ENCODE measurements at regions not wholly inside any gene's neighbourhood (a gene's known extent, or its start where the extent isn't known, plus 50 kb on each side); places are given as distances from the start of the nearest gene placed in this dataset.
"Not testable (repeated sequence)": the region's sequence is repeated elsewhere in the genome, so short reads cannot be mapped to it uniquely, and the experiment has no call there.

DNA sequence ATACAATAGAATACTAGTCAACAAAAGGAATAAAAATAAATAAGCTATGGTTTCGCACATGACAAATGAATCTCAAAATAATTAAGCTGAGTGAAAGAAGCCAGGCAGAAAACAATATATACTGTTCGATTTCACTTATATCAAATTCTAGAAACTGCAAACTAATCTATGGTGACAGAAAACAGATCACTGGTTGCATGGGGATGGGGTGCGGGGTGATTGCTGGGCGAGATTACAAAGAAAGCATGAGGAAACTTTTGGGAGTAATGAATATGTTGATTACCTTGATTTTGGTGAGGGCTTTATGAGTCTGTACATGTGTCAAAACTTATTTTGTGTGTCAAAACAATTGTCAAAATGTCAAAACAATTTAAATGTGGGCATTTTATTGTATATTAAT lies 135.6 kb downstream of the GPR85 start:
- no peak overlapping the region for H3T11ph ChIP-seq (ENCODE audit: low read length)
- H2BK5ac ChIP-seq (ENCODE audit: insufficient read length, low read length) = no peak overlapping the region
- no peak overlapping the region for H3K18ac ChIP-seq (ENCODE audit: insufficient read length, low read depth, low read length)
- H4K8ac ChIP-seq (replicated peaks; ENCODE audit: insufficient read length, low read depth, low read length) = no peak overlapping the region
- no peaks in the 10 kb centered on the region for H3K9me3 ChIP-seq (ENCODE audit: control insufficient read depth, low read depth, low read length)
- H3K4ac ChIP-seq (ENCODE audit: low read depth, low read length) = no peak overlapping the region
- H3K4me3 Mint-ChIP-seq = no peak overlapping the region
- H3K4me1 ChIP-seq (ENCODE audit: insufficient read depth, low read length) = no peaks in the 10 kb centered on the region
- no peaks in the 10 kb centered on the region for H3K9me3 Mint-ChIP-seq
- no peak overlapping the region for H2BK20ac ChIP-seq (ENCODE audit: low read depth, low read length, poor library complexity, severe bottlenecking)
- H3K27ac ChIP-seq (ENCODE audit: insufficient read length, low read depth, low read length) = no peak overlapping the region
- no peak overlapping the region for H2BK15ac ChIP-seq (ENCODE audit: low read depth, low read length)
- H2AFZ ChIP-seq (ENCODE audit: low read length) = no peak overlapping the region
- no peaks in the 10 kb centered on the region for H3K79me1 ChIP-seq (ENCODE audit: insufficient read depth, low read depth, low read length, poor library complexity, severe bottlenecking)
- H3K27ac Mint-ChIP-seq = no peak overlapping the region
- no peak for TF ChIP-seq CTCF (conservative IDR thresholded peaks at IDR 0.05)
- no peak overlapping the region for H2BK120ac ChIP-seq (ENCODE audit: low read depth, low read length, poor library complexity, severe bottlenecking)
- H4K5ac ChIP-seq (ENCODE audit: insufficient read length, low read depth, low read length) = no peak overlapping the region
- H3K14ac ChIP-seq (ENCODE audit: insufficient read depth, low read length) = no peak overlapping the region
- H3K79me2 ChIP-seq (ENCODE audit: insufficient read depth, low read length) = no peaks in the 10 kb centered on the region
- H2BK12ac ChIP-seq (ENCODE audit: insufficient read length, low read depth, low read length) = no peak overlapping the region
- H3K9ac ChIP-seq (ENCODE audit: extremely low read depth, insufficient read length, low read length) = no peak overlapping the region
- no peak overlapping the region for H3K56ac ChIP-seq (ENCODE audit: insufficient read length, low read depth, low read length)
- H4K20me1 ChIP-seq (ENCODE audit: control insufficient read depth, insufficient read depth, insufficient read length) = no peaks in the 10 kb centered on the region
- H4K91ac ChIP-seq (ENCODE audit: insufficient read length, low read depth, low read length) = no peak overlapping the region
- no peak overlapping the region for H2AK5ac ChIP-seq (ENCODE audit: insufficient read length, low read length)
- no peaks in the 10 kb centered on the region for H3K23me2 ChIP-seq (ENCODE audit: insufficient read length, low read depth, low read length, poor library complexity, severe bottlenecking)
- no peaks in the 10 kb centered on the region for H3K27me3 ChIP-seq (ENCODE audit: insufficient read depth, low read length)
- H3K4me1 Mint-ChIP-seq = no peaks in the 10 kb centered on the region
- H3K4me2 ChIP-seq (ENCODE audit: insufficient read depth, insufficient read length, low read length) = no peak overlapping the region
- H3K36me3 Mint-ChIP-seq (ENCODE audit: insufficient read depth in 1 of 3, low read depth in 3 of 3) = no peaks in the 10 kb centered on the region
- no CpG with 5 or more reads among the region's 4 CpGs for WGBS (ENCODE audit: extremely low coverage, insufficient read length, low lambda C conversion rate)
- no peak overlapping the region for H3K23ac ChIP-seq (ENCODE audit: insufficient read length, low read depth, low read length)
- peaks cover 3% of the 10 kb centered on the region; the same call in 1 of the 2 replicates for H3K27me3 Mint-ChIP-seq (ENCODE audit: low read depth)
- DNase-seq = no peak

GRCh38 chr7:112949682-112950081 lies 136.9 kb downstream of the GPR85 start:
- not testable (repeated sequence) for H3K14ac ChIP-seq (ENCODE audit: insufficient read depth, low read length); H3K4me3 Mint-ChIP-seq; H2BK5ac ChIP-seq (ENCODE audit: insufficient read length, low read length); H3K27me3 Mint-ChIP-seq (ENCODE audit: low read depth); H2BK12ac ChIP-seq (ENCODE audit: insufficient read length, low read depth, low read length); H2BK20ac ChIP-seq (ENCODE audit: low read depth, low read length, poor library complexity, severe bottlenecking); H3K9ac ChIP-seq (ENCODE audit: extremely low read depth, insufficient read length, low read length); H2AFZ ChIP-seq (ENCODE audit: low read length); H3K27ac ChIP-seq (ENCODE audit: insufficient read length, low read depth, low read length); H4K20me1 ChIP-seq (ENCODE audit: control insufficient read depth, insufficient read depth, insufficient read length); H3K36me3 Mint-ChIP-seq (ENCODE audit: insufficient read depth in 1 of 3, low read depth in 3 of 3); H3K56ac ChIP-seq (ENCODE audit: insufficient read length, low read depth, low read length); H4K91ac ChIP-seq (ENCODE audit: insufficient read length, low read depth, low read length); H3K9me3 Mint-ChIP-seq; H2BK120ac ChIP-seq (ENCODE audit: low read depth, low read length, poor library complexity, severe bottlenecking); H3K4ac ChIP-seq (ENCODE audit: low read depth, low read length); H3T11ph ChIP-seq (ENCODE audit: low read length); H3K23ac ChIP-seq (ENCODE audit: insufficient read length, low read depth, low read length); H3K79me2 ChIP-seq (ENCODE audit: insufficient read depth, low read length); DNase-seq; H3K4me1 ChIP-seq (ENCODE audit: insufficient read depth, low read length); H2AK5ac ChIP-seq (ENCODE audit: insufficient read length, low read length); H3K4me2 ChIP-seq (ENCODE audit: insufficient read depth, insufficient read length, low read length); H4K8ac ChIP-seq (replicated peaks; ENCODE audit: insufficient read length, low read depth, low read length); H3K18ac ChIP-seq (ENCODE audit: insufficient read length, low read depth, low read length); H3K79me1 ChIP-seq (ENCODE audit: insufficient read depth, low read depth, low read length, poor library complexity, severe bottlenecking); H3K27ac Mint-ChIP-seq; H4K5ac ChIP-seq (ENCODE audit: insufficient read length, low read depth, low read length); H3K9me3 ChIP-seq (ENCODE audit: control insufficient read depth, low read depth, low read length); H2BK15ac ChIP-seq (ENCODE audit: low read depth, low read length); H3K27me3 ChIP-seq (ENCODE audit: insufficient read depth, low read length); H3K23me2 ChIP-seq (ENCODE audit: insufficient read length, low read depth, low read length, poor library complexity, severe bottlenecking); H3K4me1 Mint-ChIP-seq
- no CpG with 5 or more reads among the region's 4 CpGs for WGBS (ENCODE audit: extremely low coverage, insufficient read length, low lambda C conversion rate)
